Testis (tissue), 2 donors: ENCODE measurements at regions not wholly inside any gene's neighbourhood (a gene's known extent, or its start where the extent isn't known, plus 50 kb on each side); places are given as distances from the start of the nearest gene placed in this dataset.

Experiments used
- CTCF ChIP-seq, 3 experiments: fragments of 450-650 bp in 2 of 3; fragments of 200-600 bp in 1 of 3; sonication (generic) in 1 of 3; IDR thresholded peaks; one replicate each; pipeline ENCODE4 v1.5.1; 2016 to 2019; ENCODE audit warnings: antibody characterized with exemption in 3 of 3, mild to moderate bottlenecking in 2 of 3, moderate library complexity in 1 of 3
- POLR2A ChIP-seq: fragments of 450-650 bp; IDR thresholded peaks from one replicate; pipeline ENCODE4 v1.6.1; 2017; ENCODE audit warnings: antibody characterized with exemption, mild to moderate bottlenecking, moderate library complexity

DNA sequence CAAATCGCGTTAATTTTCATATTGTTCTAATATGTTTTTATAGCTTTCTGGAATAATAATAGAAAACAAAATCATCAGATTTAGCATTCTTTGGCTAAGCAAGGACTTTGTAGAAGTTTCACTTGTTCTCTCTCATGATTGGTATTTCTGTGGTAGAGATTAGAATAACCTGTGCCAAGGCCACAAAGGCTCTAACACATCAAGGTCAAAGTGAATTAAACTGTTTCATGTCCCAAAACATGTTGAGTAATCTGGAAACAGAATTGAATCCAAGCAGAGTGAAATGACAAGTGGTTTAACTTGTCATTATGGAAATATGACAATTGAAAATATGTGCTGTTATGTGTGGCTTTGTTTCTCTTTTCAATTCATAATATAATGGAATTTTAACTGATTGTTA is 617.4 kb downstream of the CCDC85A start:
- no peak for TF ChIP-seq POLR2A
- TF ChIP-seq CTCF (IDR thresholded peaks at IDR 0.05), result no peak
